ENCODE measurements at regions not wholly inside any gene's neighbourhood (a gene's known extent, or its start where the extent isn't known, plus 50 kb on each side); places are given as distances from the start of the nearest gene placed in this dataset.

- Mint-ChIP-seq H3K4me3 (ENCODE audit: unreplicated experiment) (no peak overlapping the region), H3K27ac (ENCODE audit: low read depth, unreplicated experiment) (no peak overlapping the region), H3K27me3 (ENCODE audit: insufficient read depth, unreplicated experiment) (no peaks in the 10 kb centered on the region), H3K36me3 (ENCODE audit: insufficient read depth, unreplicated experiment) (no peaks in the 10 kb centered on the region), H3K9me3 (ENCODE audit: unreplicated experiment) (no peaks in the 10 kb centered on the region), H3K4me1 (ENCODE audit: insufficient read depth, unreplicated experiment) (peaks cover 6% of the 10 kb centered on the region)
- intact Hi-C loops (cut with micrococcal nuclease) = no loop called here
- no peak for DNase-seq (ENCODE audit: unreplicated experiment)
- ChIA-PET POLR2A (no interaction called here), CTCF (interaction anchor here (0.6 to 1.2 kb wide), 2 partner anchors 44 to 652 kb away, joined by 3 read pairs; no protein-coding TSS in a partner anchor)
- no peak for TF ChIP-seq CTCF (IDR thresholded peaks at IDR 0.05; ENCODE audit: unreplicated experiment)
- no TSS peak for BruUV-seq (replicated peaks)
These were observed 101.7 kb upstream of the IFNE start for GRCh38 chr9:21583628-21584377.

GRCh38 chr9:21584890-21585289 lies 102.8 kb upstream of the IFNE start:
- intact Hi-C loops (cut with micrococcal nuclease) = no loop called here
- no peak overlapping the region for H3K27ac Mint-ChIP-seq (ENCODE audit: low read depth, unreplicated experiment)
- no TSS peak for BruUV-seq (replicated peaks)
- no peak for DNase-seq (ENCODE audit: unreplicated experiment)
- TF ChIP-seq CTCF (IDR thresholded peaks at IDR 0.05; ENCODE audit: unreplicated experiment) = no peak
- CTCF ChIA-PET = interaction anchor here (0.6 to 1.3 kb wide), 4 partner anchors 8 to 659 kb away, joined by 3 read pairs; no protein-coding TSS in a partner anchor
- no peaks in the 10 kb centered on the region for H3K27me3 Mint-ChIP-seq (ENCODE audit: insufficient read depth, unreplicated experiment)
- H3K4me1 Mint-ChIP-seq (ENCODE audit: insufficient read depth, unreplicated experiment) = peaks cover 13% of the 10 kb centered on the region
- no peak overlapping the region for H3K4me3 Mint-ChIP-seq (ENCODE audit: unreplicated experiment)
- H3K9me3 Mint-ChIP-seq (ENCODE audit: unreplicated experiment) = no peaks in the 10 kb centered on the region
- H3K36me3 Mint-ChIP-seq (ENCODE audit: insufficient read depth, unreplicated experiment) = no peaks in the 10 kb centered on the region
- POLR2A ChIA-PET = no interaction called here

GRCh38 chr9:21585756-21586752 lies 103.9 kb upstream of the IFNE start:
- no peak overlapping the region for H3K4me3 Mint-ChIP-seq (ENCODE audit: unreplicated experiment)
- intact Hi-C loops (cut with micrococcal nuclease) = no loop called here
- H3K27ac Mint-ChIP-seq (ENCODE audit: low read depth, unreplicated experiment) = no peak overlapping the region
- ChIA-PET POLR2A (no interaction called here), CTCF (interaction anchor here (0.6 to 1.3 kb wide), 5 partner anchors 10 to 658 kb away, joined by 3 read pairs; no protein-coding TSS in a partner anchor)
- no peaks in the 10 kb centered on the region for H3K27me3 Mint-ChIP-seq (ENCODE audit: insufficient read depth, unreplicated experiment)
- no peaks in the 10 kb centered on the region for H3K36me3 Mint-ChIP-seq (ENCODE audit: insufficient read depth, unreplicated experiment)
- no peak for DNase-seq (ENCODE audit: unreplicated experiment)
- BruUV-seq (replicated peaks) = no TSS peak
- TF ChIP-seq CTCF (IDR thresholded peaks at IDR 0.05; ENCODE audit: unreplicated experiment) = peak; percentile 10
- peaks cover 18% of the 10 kb centered on the region for H3K4me1 Mint-ChIP-seq (ENCODE audit: insufficient read depth, unreplicated experiment)
- no peaks in the 10 kb centered on the region for H3K9me3 Mint-ChIP-seq (ENCODE audit: unreplicated experiment)
